Liver (tissue), 3 donors: ENCODE measurements at regions not wholly inside any gene's neighbourhood (a gene's known extent, or its start where the extent isn't known, plus 50 kb on each side); places are given as distances from the start of the nearest gene placed in this dataset.
"Not testable (repeated sequence)": the region's sequence is repeated elsewhere in the genome, so short reads cannot be mapped to it uniquely, and the experiment has no call there.

Source experiments
- GABPA ChIP-seq, 2 donors: IDR thresholded peaks in 1 of 2; conservative IDR thresholded peaks in 1 of 2; 2 replicates each; pipeline ENCODE4 v1.6.1; 2016; ENCODE audit warnings: antibody characterized with exemption in 2 of 2, mild to moderate bottlenecking in 1 of 2, moderate library complexity in 1 of 2
- HNF4A ChIP-seq, 2 donors: conservative IDR thresholded peaks; 2 replicates each; pipeline ENCODE4 v1.6.1; 2016; ENCODE audit warnings: antibody characterized with exemption in 2 of 2, mild to moderate bottlenecking in 2 of 2
- HNF4G ChIP-seq: IDR thresholded peaks from 2 replicates; pipeline ENCODE4 v1.6.1; 2016; ENCODE audit warnings: antibody characterized with exemption
- MAX ChIP-seq: IDR thresholded peaks from 2 replicates; pipeline ENCODE4 v1.6.1; 2016; ENCODE audit warnings: antibody characterized with exemption
- NR2F2 ChIP-seq: IDR thresholded peaks from 2 replicates; pipeline ENCODE4 v1.6.1; 2016; ENCODE audit warnings: antibody characterized with exemption
- RAD21 ChIP-seq, 2 donors: IDR thresholded peaks; 2 replicates each; pipeline ENCODE4 v1.6.1; 2016; ENCODE audit warnings: antibody characterized with exemption in 2 of 2, mild to moderate bottlenecking in 2 of 2
- REST ChIP-seq: IDR thresholded peaks from 2 replicates; pipeline ENCODE4 v1.6.1; 2016; ENCODE audit warnings: antibody characterized with exemption, mild to moderate bottlenecking
- SP1 ChIP-seq: IDR thresholded peaks from 2 replicates; pipeline ENCODE4 v1.6.1; 2018; ENCODE audit warnings: antibody characterized with exemption, mild to moderate bottlenecking
- TAF1 ChIP-seq: conservative IDR thresholded peaks from 2 replicates; pipeline ENCODE4 v1.6.1; 2016; ENCODE audit warnings: antibody characterized with exemption, mild to moderate bottlenecking
- YY1 ChIP-seq: IDR thresholded peaks from 2 replicates; pipeline ENCODE4 v1.6.1; 2016; ENCODE audit warnings: antibody characterized with exemption, mild to moderate bottlenecking
- TF ChIP-seq, protein P1 (sequence below): fragments of 150-350 bp; IDR thresholded peaks from 2 replicates; pipeline ENCODE4 v1.5.1; 2017; ENCODE audit warnings: improper control_type of control experiment, low read depth, low read length; ENCODE audit not compliant: missing input control
- donor health status: healthy.
- donor health status: healthy.

DNA sequence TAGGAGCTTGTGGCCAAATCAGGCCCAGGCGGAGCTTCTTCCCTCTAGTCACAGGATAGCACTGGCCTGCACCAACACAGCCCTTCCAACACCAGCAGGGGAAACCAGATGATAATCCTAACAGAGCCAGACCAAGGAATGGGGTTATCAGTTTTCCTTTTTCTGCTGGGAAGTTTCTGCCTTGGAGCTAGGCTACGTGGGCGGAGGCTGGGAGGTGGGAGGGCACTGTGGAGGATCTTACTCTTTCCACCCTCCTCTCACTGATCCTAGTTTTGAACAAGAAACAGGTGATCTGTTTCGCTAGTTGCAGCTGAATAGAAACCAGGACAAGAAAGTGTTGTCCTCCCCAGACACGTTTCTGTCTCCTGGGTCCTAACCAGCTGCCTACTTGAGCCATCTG lies 1687.3 kb upstream of the DEFB115 start:
- not testable (repeated sequence) for TF ChIP-seq GABPA (IDR thresholded peaks at IDR 0.05 in 1 of 2, conservative IDR thresholded peaks at IDR 0.05 in 1 of 2); MAX; TAF1; YY1; RAD21 (IDR thresholded peaks at IDR 0.05); HNF4A (conservative IDR thresholded peaks at IDR 0.05); HNF4G; NR2F2; REST; SP1
- TF ChIP-seq, protein P1, sequence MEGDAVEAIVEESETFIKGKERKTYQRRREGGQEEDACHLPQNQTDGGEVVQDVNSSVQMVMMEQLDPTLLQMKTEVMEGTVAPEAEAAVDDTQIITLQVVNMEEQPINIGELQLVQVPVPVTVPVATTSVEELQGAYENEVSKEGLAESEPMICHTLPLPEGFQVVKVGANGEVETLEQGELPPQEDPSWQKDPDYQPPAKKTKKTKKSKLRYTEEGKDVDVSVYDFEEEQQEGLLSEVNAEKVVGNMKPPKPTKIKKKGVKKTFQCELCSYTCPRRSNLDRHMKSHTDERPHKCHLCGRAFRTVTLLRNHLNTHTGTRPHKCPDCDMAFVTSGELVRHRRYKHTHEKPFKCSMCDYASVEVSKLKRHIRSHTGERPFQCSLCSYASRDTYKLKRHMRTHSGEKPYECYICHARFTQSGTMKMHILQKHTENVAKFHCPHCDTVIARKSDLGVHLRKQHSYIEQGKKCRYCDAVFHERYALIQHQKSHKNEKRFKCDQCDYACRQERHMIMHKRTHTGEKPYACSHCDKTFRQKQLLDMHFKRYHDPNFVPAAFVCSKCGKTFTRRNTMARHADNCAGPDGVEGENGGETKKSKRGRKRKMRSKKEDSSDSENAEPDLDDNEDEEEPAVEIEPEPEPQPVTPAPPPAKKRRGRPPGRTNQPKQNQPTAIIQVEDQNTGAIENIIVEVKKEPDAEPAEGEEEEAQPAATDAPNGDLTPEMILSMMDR, result not testable (repeated sequence)
